ENCODE measurements at regions not wholly inside any gene's neighbourhood (a gene's known extent, or its start where the extent isn't known, plus 50 kb on each side); places are given as distances from the start of the nearest gene placed in this dataset.

DNA sequence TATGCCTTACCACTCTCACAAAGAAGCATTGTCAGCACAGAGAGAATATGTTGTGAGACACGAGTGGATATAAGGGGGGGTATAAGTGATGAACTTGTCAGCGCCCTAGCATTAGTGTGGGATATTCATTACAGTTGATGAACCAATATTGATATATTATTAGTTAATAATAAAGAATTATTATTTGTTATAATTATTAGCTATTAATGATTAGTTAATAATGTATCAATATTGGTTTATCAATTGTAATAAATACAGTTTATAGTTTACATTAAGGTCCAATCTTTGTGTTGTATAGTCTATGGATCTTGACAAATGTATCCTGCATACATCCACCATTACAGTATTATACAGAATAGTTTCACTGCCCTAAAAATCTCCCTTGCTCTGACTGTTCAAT lies 120.2 kb upstream of the NCAM2 start:
- no peak for FAIRE-seq
- Histone ChIP-seq H3K79me2 (ENCODE audit: control insufficient read depth, insufficient read depth, low read length) (no peaks in the 10 kb centered on the region), H3K4me3 (replicated peaks in 1 of 3; ENCODE audit: insufficient read depth in 1 of 3, low read depth in 1 of 3, low read length in 3 of 3) (no peak overlapping the region), H4K20me1 (replicated peaks; ENCODE audit: control insufficient read depth, extremely low read depth, insufficient read depth, low read length) (no peaks in the 10 kb centered on the region), H3K9ac (replicated peaks; ENCODE audit: extremely low read depth, insufficient read depth, low read length) (no peak overlapping the region), H3K4me2 (ENCODE audit: insufficient read depth, low read length) (no peak overlapping the region), H3K4me1 (ENCODE audit: control insufficient read depth, extremely low read depth, insufficient read depth, low read length) (no peaks in the 10 kb centered on the region), H3K27me3 (ENCODE audit: control insufficient read depth in 2 of 2, insufficient read depth in 2 of 2, low read length in 2 of 2) (no peaks in the 10 kb centered on the region), H3K36me3 (ENCODE audit: control insufficient read depth in 2 of 2, extremely low read depth in 1 of 2, insufficient read depth in 2 of 2, low read length in 2 of 2) (no peaks in the 10 kb centered on the region), H2AFZ (ENCODE audit: low read depth, low read length) (no peak overlapping the region), H3K9me1 (replicated peaks; ENCODE audit: control insufficient read depth, extremely low read depth, insufficient read depth, low read length) (no peaks in the 10 kb centered on the region), H3K27ac (ENCODE audit: insufficient read depth, low read depth, low read length) (no peak overlapping the region), H3K9me3 (replicated peaks; ENCODE audit: control insufficient read depth, insufficient read depth, low read length) (no peaks in the 10 kb centered on the region)
- intact Hi-C loops (cut with micrococcal nuclease) (no loop called here), dilution Hi-C loops (cut with MboI; ENCODE audit: extremely low pct_ligation_motif_present, low sequenced_read_pairs) (no loop called here)
- TF ChIP-seq POLR2AphosphoS5 (IDR thresholded peaks at IDR 0.05; ENCODE audit: insufficient read depth, low read depth, low read length) (no peak), EZH2 (IDR thresholded peaks at IDR 0.05; ENCODE audit: borderline replicate concordance, low read depth, low read length, severe bottlenecking) (no peak), MYC (IDR thresholded peaks at IDR 0.05; ENCODE audit: low read depth, low read length) (no peak), POLR2A (IDR thresholded peaks at IDR 0.05; ENCODE audit: low read depth, low read length) (no peak), FOS (IDR thresholded peaks at IDR 0.05; ENCODE audit: borderline replicate concordance, insufficient read depth, low read length) (no peak)
- TF ChIP-seq, protein P1, sequence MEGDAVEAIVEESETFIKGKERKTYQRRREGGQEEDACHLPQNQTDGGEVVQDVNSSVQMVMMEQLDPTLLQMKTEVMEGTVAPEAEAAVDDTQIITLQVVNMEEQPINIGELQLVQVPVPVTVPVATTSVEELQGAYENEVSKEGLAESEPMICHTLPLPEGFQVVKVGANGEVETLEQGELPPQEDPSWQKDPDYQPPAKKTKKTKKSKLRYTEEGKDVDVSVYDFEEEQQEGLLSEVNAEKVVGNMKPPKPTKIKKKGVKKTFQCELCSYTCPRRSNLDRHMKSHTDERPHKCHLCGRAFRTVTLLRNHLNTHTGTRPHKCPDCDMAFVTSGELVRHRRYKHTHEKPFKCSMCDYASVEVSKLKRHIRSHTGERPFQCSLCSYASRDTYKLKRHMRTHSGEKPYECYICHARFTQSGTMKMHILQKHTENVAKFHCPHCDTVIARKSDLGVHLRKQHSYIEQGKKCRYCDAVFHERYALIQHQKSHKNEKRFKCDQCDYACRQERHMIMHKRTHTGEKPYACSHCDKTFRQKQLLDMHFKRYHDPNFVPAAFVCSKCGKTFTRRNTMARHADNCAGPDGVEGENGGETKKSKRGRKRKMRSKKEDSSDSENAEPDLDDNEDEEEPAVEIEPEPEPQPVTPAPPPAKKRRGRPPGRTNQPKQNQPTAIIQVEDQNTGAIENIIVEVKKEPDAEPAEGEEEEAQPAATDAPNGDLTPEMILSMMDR (IDR thresholded peaks at IDR 0.05; ENCODE audit: extremely low read depth in 1 of 2, insufficient read depth in 1 of 2, low read depth in 1 of 2, low read length in 2 of 2): no peak
- TF ChIP-seq, protein P2, sequence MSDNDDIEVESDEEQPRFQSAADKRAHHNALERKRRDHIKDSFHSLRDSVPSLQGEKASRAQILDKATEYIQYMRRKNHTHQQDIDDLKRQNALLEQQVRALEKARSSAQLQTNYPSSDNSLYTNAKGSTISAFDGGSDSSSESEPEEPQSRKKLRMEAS (IDR thresholded peaks at IDR 0.05; ENCODE audit: insufficient read depth, insufficient read length): no peak
- CTCF ChIA-PET: no interaction called here
- no TSS peak for BruUV-seq (replicated peaks)
- no peak for DNase-seq (ENCODE audit: low read depth, low spot score)
- POLR2A ChIA-PET: no interaction called here

Measured in endothelial cell of umbilical vein (primary cell).